ENCODE measurements at regions not wholly inside any gene's neighbourhood (a gene's known extent, or its start where the extent isn't known, plus 50 kb on each side); places are given as distances from the start of the nearest gene placed in this dataset.

- TF ChIP-seq, protein P1, sequence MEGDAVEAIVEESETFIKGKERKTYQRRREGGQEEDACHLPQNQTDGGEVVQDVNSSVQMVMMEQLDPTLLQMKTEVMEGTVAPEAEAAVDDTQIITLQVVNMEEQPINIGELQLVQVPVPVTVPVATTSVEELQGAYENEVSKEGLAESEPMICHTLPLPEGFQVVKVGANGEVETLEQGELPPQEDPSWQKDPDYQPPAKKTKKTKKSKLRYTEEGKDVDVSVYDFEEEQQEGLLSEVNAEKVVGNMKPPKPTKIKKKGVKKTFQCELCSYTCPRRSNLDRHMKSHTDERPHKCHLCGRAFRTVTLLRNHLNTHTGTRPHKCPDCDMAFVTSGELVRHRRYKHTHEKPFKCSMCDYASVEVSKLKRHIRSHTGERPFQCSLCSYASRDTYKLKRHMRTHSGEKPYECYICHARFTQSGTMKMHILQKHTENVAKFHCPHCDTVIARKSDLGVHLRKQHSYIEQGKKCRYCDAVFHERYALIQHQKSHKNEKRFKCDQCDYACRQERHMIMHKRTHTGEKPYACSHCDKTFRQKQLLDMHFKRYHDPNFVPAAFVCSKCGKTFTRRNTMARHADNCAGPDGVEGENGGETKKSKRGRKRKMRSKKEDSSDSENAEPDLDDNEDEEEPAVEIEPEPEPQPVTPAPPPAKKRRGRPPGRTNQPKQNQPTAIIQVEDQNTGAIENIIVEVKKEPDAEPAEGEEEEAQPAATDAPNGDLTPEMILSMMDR (IDR thresholded peaks at IDR 0.05; ENCODE audit: low read length) = no peak
- TF ChIP-seq EZH2 (IDR thresholded peaks at IDR 0.05; ENCODE audit: borderline replicate concordance, low read length) = no peak
Observed at GRCh38 chr20:39170896-39171463, 208.8 kb downstream of the DHX35 start.
